ENCODE measurements at regions not wholly inside any gene's neighbourhood (a gene's known extent, or its start where the extent isn't known, plus 50 kb on each side); places are given as distances from the start of the nearest gene placed in this dataset.

- no peak for DNase-seq
Measured at GRCh38 chr7:47690902-47691558, 109.1 kb upstream of the TNS3 start.

- no peak for DNase-seq
Measured at GRCh38 chr7:47689558-47689957, 107.6 kb upstream of the TNS3 start.

- no peak for DNase-seq
Measured at GRCh38 chr7:47688311-47689100, 106.6 kb upstream of the TNS3 start.

GRCh38 chr7:47685712-47686376 lies 103.9 kb upstream of the TNS3 start:
- DNase-seq, result no peak

GRCh38 chr7:47685151-47685550 lies 103.2 kb upstream of the TNS3 start:
- DNase-seq, result no peak

- DNase-seq, result no peak
Measured at GRCh38 chr7:47684728-47685127, 102.8 kb upstream of the TNS3 start.

- DNase-seq, result no peak
Measured at GRCh38 chr7:47683485-47683898, 101.6 kb upstream of the TNS3 start.

- DNase-seq, result no peak
Measured at GRCh38 chr7:47682874-47683273, 101.0 kb upstream of the TNS3 start.

- no peak for DNase-seq
Measured at GRCh38 chr7:47681249-47681810, 99.4 kb upstream of the TNS3 start.

- DNase-seq, result no peak
Measured at GRCh38 chr7:47678641-47679380, 96.9 kb upstream of the TNS3 start.

- DNase-seq, result no peak
Measured at GRCh38 chr7:47677664-47678063, 95.8 kb upstream of the TNS3 start.

GRCh38 chr7:47677093-47677492 lies 95.2 kb upstream of the TNS3 start:
- DNase-seq, result no peak

GRCh38 chr7:47672977-47673381 lies 91.1 kb upstream of the TNS3 start:
- no peak for DNase-seq

GRCh38 chr7:47672271-47672791 lies 90.4 kb upstream of the TNS3 start:
- no peak for DNase-seq

GRCh38 chr7:47671358-47671757 lies 89.4 kb upstream of the TNS3 start:
- DNase-seq, result no peak

GRCh38 chr7:47670729-47671128 lies 88.8 kb upstream of the TNS3 start:
- peak; percentile 3 for DNase-seq

GRCh38 chr7:47669901-47670384 lies 88.0 kb upstream of the TNS3 start:
- no peak for DNase-seq

- DNase-seq, result no peak
Measured at GRCh38 chr7:47669178-47669891, 87.4 kb upstream of the TNS3 start.

- no peak for DNase-seq
Measured at GRCh38 chr7:47666164-47666862, 84.4 kb upstream of the TNS3 start.

GRCh38 chr7:47664650-47665195 lies 82.8 kb upstream of the TNS3 start:
- no peak for DNase-seq

- DNase-seq, result no peak
Measured at GRCh38 chr7:47663851-47664250, 81.9 kb upstream of the TNS3 start.
